ENCODE measurements at regions not wholly inside any gene's neighbourhood (a gene's known extent, or its start where the extent isn't known, plus 50 kb on each side); places are given as distances from the start of the nearest gene placed in this dataset.

GRCh38 chr21:38012672-38013071, 96.4 kb upstream of the KCNJ6 start:
- no peak for DNase-seq
- Mint-ChIP-seq H3K9me3 (peaks cover 0 to 1% of the 10 kb centered on the region in 2 donors), H3K36me3 (ENCODE audit: insufficient read depth in 2 of 2) (no peaks in the 10 kb centered on the region), H3K27ac (no peak overlapping the region), H3K4me3 (no peak overlapping the region), H3K27me3 (ENCODE audit: low read depth) (peaks cover 12% of the 10 kb centered on the region), H3K4me1 (ENCODE audit: low read depth) (no peaks in the 10 kb centered on the region)
- no peak for ATAC-seq (replicated peaks in 1 of 2)

DNA sequence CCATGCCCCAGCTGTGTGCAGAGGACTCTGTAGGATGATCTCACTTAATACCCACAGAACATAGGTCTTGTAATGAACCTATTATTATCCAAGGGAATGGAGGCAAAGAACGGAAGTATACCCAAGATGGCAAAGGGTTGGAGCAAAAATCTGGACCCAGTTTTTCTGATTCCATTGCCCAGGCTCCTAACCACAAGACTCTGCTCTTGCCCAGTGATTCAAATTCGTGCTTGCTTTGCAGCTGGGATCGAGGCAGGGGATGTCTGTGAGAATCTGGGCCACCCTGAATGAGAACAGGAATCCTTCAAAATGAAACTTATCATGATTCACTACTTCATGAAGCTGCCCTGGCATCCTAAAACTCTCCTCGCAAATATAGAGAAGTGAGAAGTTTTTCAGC, 97.5 kb upstream of the KCNJ6 start:
- no peak for ATAC-seq (replicated peaks in 1 of 2)
- no peak for DNase-seq
- Mint-ChIP-seq H3K36me3 (ENCODE audit: insufficient read depth in 2 of 2) (peaks cover 0 to 2% of the 10 kb centered on the region in 2 donors), H3K4me3 (no peak overlapping the region), H3K9me3 (no peaks in the 10 kb centered on the region), H3K27ac (no peak overlapping the region), H3K4me1 (ENCODE audit: low read depth) (no peaks in the 10 kb centered on the region), H3K27me3 (ENCODE audit: low read depth) (peaks cover 19% of the 10 kb centered on the region)

GRCh38 chr21:38014298-38014697, 98.0 kb upstream of the KCNJ6 start:
- H3K9me3 Mint-ChIP-seq = no peaks in the 10 kb centered on the region
- H3K27me3 Mint-ChIP-seq (ENCODE audit: low read depth) = peaks cover 21% of the 10 kb centered on the region
- no peak for ATAC-seq (replicated peaks in 1 of 2)
- H3K36me3 Mint-ChIP-seq (ENCODE audit: insufficient read depth in 2 of 2) = peaks cover 0 to 2% of the 10 kb centered on the region in 2 donors
- H3K27ac Mint-ChIP-seq = no peak overlapping the region
- no peak for DNase-seq
- no peaks in the 10 kb centered on the region for H3K4me1 Mint-ChIP-seq (ENCODE audit: low read depth)
- H3K4me3 Mint-ChIP-seq = no peak overlapping the region

- Mint-ChIP-seq H3K9me3 (no peaks in the 10 kb centered on the region), H3K4me1 (ENCODE audit: low read depth) (no peaks in the 10 kb centered on the region), H3K27me3 (ENCODE audit: low read depth) (peaks cover 12% of the 10 kb centered on the region), H3K4me3 (no peak overlapping the region), H3K36me3 (ENCODE audit: insufficient read depth in 2 of 2) (no peaks in the 10 kb centered on the region), H3K27ac (no peak overlapping the region)
- no peak for ATAC-seq (replicated peaks in 1 of 2)
- DNase-seq = no peak
Observed at GRCh38 chr21:38027901-38028498, 111.7 kb upstream of the KCNJ6 start.

GRCh38 chr21:38032082-38032801, 116.0 kb upstream of the KCNJ6 start:
- no peak overlapping the region for H3K27ac Mint-ChIP-seq
- DNase-seq = no peak
- ATAC-seq (replicated peaks in 1 of 2) = no peak
- H3K36me3 Mint-ChIP-seq (ENCODE audit: insufficient read depth in 2 of 2) = no peaks in the 10 kb centered on the region
- no peaks in the 10 kb centered on the region for H3K9me3 Mint-ChIP-seq
- H3K27me3 Mint-ChIP-seq (ENCODE audit: low read depth) = peaks cover 24% of the 10 kb centered on the region
- H3K4me1 Mint-ChIP-seq (ENCODE audit: low read depth) = no peaks in the 10 kb centered on the region
- H3K4me3 Mint-ChIP-seq = no peak overlapping the region

DNA sequence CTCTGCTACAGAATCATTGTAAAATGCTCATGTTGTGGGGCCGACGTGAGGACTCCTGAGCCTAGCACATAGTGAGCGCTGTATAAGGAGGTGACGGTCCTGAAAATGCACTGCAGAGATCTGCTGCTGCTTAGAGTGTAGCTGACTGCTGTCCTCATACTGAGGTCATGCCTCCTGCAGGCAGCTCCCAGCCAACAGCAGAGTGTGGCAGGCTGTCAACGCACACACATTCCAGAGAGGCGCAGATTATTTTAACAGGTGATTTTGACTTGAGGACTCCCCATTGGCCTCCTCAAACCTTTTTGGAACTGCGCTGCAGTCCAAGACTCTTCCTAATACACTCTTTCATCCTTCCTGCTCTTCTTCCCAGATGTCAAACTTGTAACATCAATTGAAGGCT, 119.8 kb upstream of the KCNJ6 start:
- peaks cover 25% of the 10 kb centered on the region for H3K27me3 Mint-ChIP-seq (ENCODE audit: low read depth)
- H3K9me3 Mint-ChIP-seq = no peaks in the 10 kb centered on the region
- H3K4me3 Mint-ChIP-seq = no peak overlapping the region
- H3K36me3 Mint-ChIP-seq (ENCODE audit: insufficient read depth in 2 of 2) = no peaks in the 10 kb centered on the region
- H3K4me1 Mint-ChIP-seq (ENCODE audit: low read depth) = no peaks in the 10 kb centered on the region
- DNase-seq (no peak), ATAC-seq (replicated peaks in 1 of 2) (no peak)
- no peak overlapping the region for H3K27ac Mint-ChIP-seq

GRCh38 chr21:38037416-38037815, 121.2 kb upstream of the KCNJ6 start:
- H3K36me3 Mint-ChIP-seq (ENCODE audit: insufficient read depth in 2 of 2) = no peaks in the 10 kb centered on the region
- no peak overlapping the region for H3K4me3 Mint-ChIP-seq
- H3K9me3 Mint-ChIP-seq = no peaks in the 10 kb centered on the region
- H3K4me1 Mint-ChIP-seq (ENCODE audit: low read depth) = no peaks in the 10 kb centered on the region
- no peak for DNase-seq
- no peak for ATAC-seq (replicated peaks in 1 of 2)
- H3K27me3 Mint-ChIP-seq (ENCODE audit: low read depth) = peaks cover 34% of the 10 kb centered on the region
- H3K27ac Mint-ChIP-seq = no peak overlapping the region

GRCh38 chr21:38039369-38039768, 123.1 kb upstream of the KCNJ6 start:
- Mint-ChIP-seq H3K27ac (no peak overlapping the region), H3K9me3 (no peaks in the 10 kb centered on the region), H3K4me1 (ENCODE audit: low read depth) (no peaks in the 10 kb centered on the region), H3K27me3 (ENCODE audit: low read depth) (peaks cover 30% of the 10 kb centered on the region), H3K4me3 (no peak overlapping the region), H3K36me3 (ENCODE audit: insufficient read depth in 2 of 2) (no peaks in the 10 kb centered on the region)
- no peak for ATAC-seq (replicated peaks in 1 of 2)
- no peak for DNase-seq

DNA sequence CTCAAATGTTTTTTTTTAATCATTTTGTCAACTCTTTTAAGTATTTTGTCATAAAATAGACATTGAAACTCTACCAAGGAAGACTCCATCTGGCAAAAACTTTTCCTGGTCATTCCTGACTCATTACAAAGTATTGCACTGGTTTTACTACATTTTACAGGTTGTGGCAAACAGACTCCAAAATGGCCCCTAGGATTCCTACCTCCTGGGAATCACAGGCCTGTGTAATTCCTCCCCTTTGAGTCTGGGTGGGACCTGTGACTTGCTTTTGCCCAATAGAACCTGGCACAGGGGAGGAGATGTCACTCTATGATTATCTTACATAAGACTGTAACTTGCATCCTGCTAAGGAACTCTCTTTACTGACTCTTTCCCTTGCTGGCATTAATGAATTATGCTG, 123.6 kb upstream of the KCNJ6 start:
- DNase-seq (no peak), ATAC-seq (replicated peaks in 1 of 2) (no peak)
- Mint-ChIP-seq H3K36me3 (ENCODE audit: insufficient read depth in 2 of 2) (no peaks in the 10 kb centered on the region), H3K4me3 (no peak overlapping the region), H3K4me1 (ENCODE audit: low read depth) (no peaks in the 10 kb centered on the region), H3K27ac (no peak overlapping the region), H3K9me3 (no peaks in the 10 kb centered on the region), H3K27me3 (ENCODE audit: low read depth) (peaks cover 30% of the 10 kb centered on the region)

DNA sequence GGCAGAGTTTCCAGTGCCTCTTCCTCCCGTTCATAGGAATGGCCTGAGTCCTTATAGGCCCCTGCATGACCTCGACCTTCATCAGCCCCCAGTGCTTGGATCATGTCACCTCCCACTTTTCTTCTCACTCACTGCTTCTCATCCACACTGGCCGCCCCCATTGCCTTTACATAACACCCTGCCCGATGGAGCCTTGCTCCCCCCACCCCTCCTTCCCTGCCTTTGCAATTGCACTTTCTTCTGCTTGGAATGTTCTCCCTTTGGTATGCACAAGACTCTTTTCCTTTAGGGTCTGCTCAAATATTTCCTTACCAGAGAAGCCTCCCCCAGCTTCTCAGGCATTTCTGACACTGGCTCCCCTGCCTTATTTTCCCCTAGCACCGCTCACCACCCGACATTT, 125.2 kb upstream of the KCNJ6 start:
- no peaks in the 10 kb centered on the region for H3K36me3 Mint-ChIP-seq (ENCODE audit: insufficient read depth in 2 of 2)
- H3K27ac Mint-ChIP-seq = no peak overlapping the region
- no peaks in the 10 kb centered on the region for H3K9me3 Mint-ChIP-seq
- no peak overlapping the region for H3K4me3 Mint-ChIP-seq
- ATAC-seq (replicated peaks in 1 of 2) (no peak), DNase-seq (no peak)
- H3K27me3 Mint-ChIP-seq (ENCODE audit: low read depth) = peaks cover 32% of the 10 kb centered on the region
- no peaks in the 10 kb centered on the region for H3K4me1 Mint-ChIP-seq (ENCODE audit: low read depth)

- no peak for DNase-seq
- no peaks in the 10 kb centered on the region for H3K36me3 Mint-ChIP-seq (ENCODE audit: insufficient read depth in 2 of 2)
- H3K4me3 Mint-ChIP-seq = no peak overlapping the region
- H3K9me3 Mint-ChIP-seq = no peaks in the 10 kb centered on the region
- ATAC-seq (replicated peaks in 1 of 2) = no peak
- peaks cover 24% of the 10 kb centered on the region for H3K27me3 Mint-ChIP-seq (ENCODE audit: low read depth)
- H3K4me1 Mint-ChIP-seq (ENCODE audit: low read depth) = no peaks in the 10 kb centered on the region
- H3K27ac Mint-ChIP-seq = no peak overlapping the region
Observed at GRCh38 chr21:38042246-38042645, 126.0 kb upstream of the KCNJ6 start.

DNA sequence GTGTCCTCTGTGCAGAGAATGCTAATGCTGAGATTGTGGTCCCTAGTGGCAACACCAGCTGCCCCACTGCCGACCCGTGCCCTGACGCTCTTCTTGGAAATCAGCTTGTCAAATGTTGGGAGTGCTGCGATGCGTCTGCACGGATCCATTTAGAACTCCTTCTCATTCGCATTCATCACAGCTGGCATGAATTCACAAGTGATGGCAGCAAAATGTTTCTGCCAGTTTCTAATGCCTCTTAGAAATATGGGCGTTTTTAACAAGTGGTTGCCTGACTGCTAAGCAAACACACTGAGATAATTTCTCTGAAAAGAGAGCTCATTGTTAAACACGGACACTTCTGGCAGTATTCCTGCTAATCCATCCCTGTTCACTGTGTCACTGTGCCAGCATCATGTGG, 131.9 kb upstream of the KCNJ6 start:
- Mint-ChIP-seq H3K27ac (no peak overlapping the region), H3K4me1 (ENCODE audit: low read depth) (no peaks in the 10 kb centered on the region), H3K4me3 (no peak overlapping the region), H3K27me3 (ENCODE audit: low read depth) (peaks cover 8% of the 10 kb centered on the region), H3K9me3 (no peaks in the 10 kb centered on the region), H3K36me3 (ENCODE audit: insufficient read depth in 2 of 2) (no peaks in the 10 kb centered on the region)
- no peak for ATAC-seq (replicated peaks in 1 of 2)
- no peak for DNase-seq

GRCh38 chr21:38054334-38054733, 138.1 kb upstream of the KCNJ6 start:
- Mint-ChIP-seq H3K36me3 (ENCODE audit: insufficient read depth in 2 of 2) (peaks cover 0 to 2% of the 10 kb centered on the region in 2 donors), H3K9me3 (peaks cover 7 to 9% of the 10 kb centered on the region in 2 donors), H3K4me3 (no peak overlapping the region), H3K27ac (no peak overlapping the region), H3K27me3 (ENCODE audit: low read depth) (no peaks in the 10 kb centered on the region), H3K4me1 (ENCODE audit: low read depth) (no peaks in the 10 kb centered on the region)
- DNase-seq = no peak
- no peak for ATAC-seq (replicated peaks in 1 of 2)

DNA sequence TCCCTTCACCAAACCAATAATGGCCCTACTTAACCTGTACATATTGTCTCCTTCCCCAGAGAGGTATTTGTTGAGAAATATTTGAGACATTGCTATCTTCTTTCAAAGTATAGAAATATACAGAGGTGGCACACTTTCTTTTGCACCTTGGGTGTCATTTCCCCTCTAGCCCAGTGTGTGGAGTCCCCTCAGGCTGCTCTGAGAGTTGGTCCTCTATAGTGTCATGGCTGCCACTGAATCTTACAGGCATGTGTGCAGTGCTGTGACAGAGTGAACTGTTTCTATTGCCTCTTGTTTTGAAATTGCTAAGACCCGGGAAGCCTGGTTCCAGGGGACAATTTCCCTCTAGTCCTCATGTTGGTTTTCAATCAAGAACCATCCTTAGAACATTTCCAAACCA, 140.2 kb upstream of the KCNJ6 start:
- H3K27ac Mint-ChIP-seq = no peak overlapping the region
- H3K9me3 Mint-ChIP-seq = peaks cover 10 to 11% of the 10 kb centered on the region in 2 donors
- H3K27me3 Mint-ChIP-seq (ENCODE audit: low read depth) = no peaks in the 10 kb centered on the region
- ATAC-seq (replicated peaks in 1 of 2) (no peak), DNase-seq (no peak)
- H3K4me3 Mint-ChIP-seq = no peak overlapping the region
- peaks cover 0 to 5% of the 10 kb centered on the region in 2 donors for H3K36me3 Mint-ChIP-seq (ENCODE audit: insufficient read depth in 2 of 2)
- H3K4me1 Mint-ChIP-seq (ENCODE audit: low read depth) = no peaks in the 10 kb centered on the region
